ENCODE measurements at regions not wholly inside any gene's neighbourhood (a gene's known extent, or its start where the extent isn't known, plus 50 kb on each side); places are given as distances from the start of the nearest gene placed in this dataset.

DNA sequence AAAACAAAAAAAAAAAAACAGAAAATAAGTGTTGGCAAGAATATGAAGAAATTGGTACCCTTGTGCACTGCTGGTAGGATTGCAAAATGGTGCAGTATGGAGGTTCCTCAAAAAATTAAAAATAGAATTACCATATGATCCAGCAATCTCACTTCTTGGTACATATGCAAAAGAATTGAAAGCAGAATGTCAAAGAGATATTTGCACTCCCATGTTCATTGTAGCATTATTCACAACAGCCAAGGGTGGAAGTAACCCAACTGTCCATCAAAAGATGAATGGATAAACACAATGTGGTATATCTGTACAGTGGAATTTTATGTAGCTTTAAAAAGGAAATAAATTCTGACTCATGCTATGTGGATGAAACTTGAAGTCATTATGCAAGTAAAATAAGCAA lies 72.8 kb upstream of the POU3F3 start:
- Histone ChIP-seq H3K14ac (ENCODE audit: insufficient read depth, low read length) (no peak overlapping the region), H2BK120ac (ENCODE audit: low read depth, low read length, poor library complexity, severe bottlenecking) (no peak overlapping the region), H4K8ac (replicated peaks; ENCODE audit: insufficient read length, low read depth, low read length) (no peak overlapping the region), H3K23me2 (ENCODE audit: insufficient read length, low read depth, low read length, poor library complexity, severe bottlenecking) (no peaks in the 10 kb centered on the region), H4K91ac (ENCODE audit: insufficient read length, low read depth, low read length) (no peak overlapping the region), H3K9me3 (ENCODE audit: control insufficient read depth, low read depth, low read length) (no peaks in the 10 kb centered on the region), H4K20me1 (ENCODE audit: control insufficient read depth, insufficient read depth, insufficient read length) (no peaks in the 10 kb centered on the region), H3K4ac (ENCODE audit: low read depth, low read length) (no peak overlapping the region), H3K18ac (ENCODE audit: insufficient read length, low read depth, low read length) (no peak overlapping the region), H3K79me1 (ENCODE audit: insufficient read depth, low read depth, low read length, poor library complexity, severe bottlenecking) (no peaks in the 10 kb centered on the region), H3K27ac (ENCODE audit: insufficient read length, low read depth, low read length) (no peak overlapping the region), H3K9ac (ENCODE audit: extremely low read depth, insufficient read length, low read length) (no peak overlapping the region), H3T11ph (ENCODE audit: low read length) (no peak overlapping the region), H2BK12ac (ENCODE audit: insufficient read length, low read depth, low read length) (no peak overlapping the region), H3K23ac (ENCODE audit: insufficient read length, low read depth, low read length) (no peak overlapping the region), H2BK20ac (ENCODE audit: low read depth, low read length, poor library complexity, severe bottlenecking) (no peak overlapping the region), H2AK5ac (ENCODE audit: insufficient read length, low read length) (no peak overlapping the region), H2BK5ac (ENCODE audit: insufficient read length, low read length) (no peak overlapping the region), H3K79me2 (ENCODE audit: insufficient read depth, low read length) (no peaks in the 10 kb centered on the region), H3K56ac (ENCODE audit: insufficient read length, low read depth, low read length) (no peak overlapping the region), H4K5ac (ENCODE audit: insufficient read length, low read depth, low read length) (no peak overlapping the region), H3K4me1 (ENCODE audit: insufficient read depth, low read length) (no peaks in the 10 kb centered on the region), H2AFZ (ENCODE audit: low read length) (no peak overlapping the region), H2BK15ac (ENCODE audit: low read depth, low read length) (no peak overlapping the region), H3K4me2 (ENCODE audit: insufficient read depth, insufficient read length, low read length) (no peak overlapping the region), H3K27me3 (ENCODE audit: insufficient read depth, low read length) (peaks cover 2% of the 10 kb centered on the region; the same call in 1 of the 2 replicates)
- no peaks in the 10 kb centered on the region for H3K36me3 Mint-ChIP-seq (ENCODE audit: insufficient read depth in 1 of 3, low read depth in 3 of 3)
- no peak for DNase-seq
- no peaks in the 10 kb centered on the region for H3K4me1 Mint-ChIP-seq
- no peak overlapping the region for H3K4me3 Mint-ChIP-seq
- TF ChIP-seq, protein P1, sequence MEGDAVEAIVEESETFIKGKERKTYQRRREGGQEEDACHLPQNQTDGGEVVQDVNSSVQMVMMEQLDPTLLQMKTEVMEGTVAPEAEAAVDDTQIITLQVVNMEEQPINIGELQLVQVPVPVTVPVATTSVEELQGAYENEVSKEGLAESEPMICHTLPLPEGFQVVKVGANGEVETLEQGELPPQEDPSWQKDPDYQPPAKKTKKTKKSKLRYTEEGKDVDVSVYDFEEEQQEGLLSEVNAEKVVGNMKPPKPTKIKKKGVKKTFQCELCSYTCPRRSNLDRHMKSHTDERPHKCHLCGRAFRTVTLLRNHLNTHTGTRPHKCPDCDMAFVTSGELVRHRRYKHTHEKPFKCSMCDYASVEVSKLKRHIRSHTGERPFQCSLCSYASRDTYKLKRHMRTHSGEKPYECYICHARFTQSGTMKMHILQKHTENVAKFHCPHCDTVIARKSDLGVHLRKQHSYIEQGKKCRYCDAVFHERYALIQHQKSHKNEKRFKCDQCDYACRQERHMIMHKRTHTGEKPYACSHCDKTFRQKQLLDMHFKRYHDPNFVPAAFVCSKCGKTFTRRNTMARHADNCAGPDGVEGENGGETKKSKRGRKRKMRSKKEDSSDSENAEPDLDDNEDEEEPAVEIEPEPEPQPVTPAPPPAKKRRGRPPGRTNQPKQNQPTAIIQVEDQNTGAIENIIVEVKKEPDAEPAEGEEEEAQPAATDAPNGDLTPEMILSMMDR (conservative IDR thresholded peaks at IDR 0.05) = no peak
- no peaks in the 10 kb centered on the region; the same call in 1 of the 2 replicates for H3K27me3 Mint-ChIP-seq (ENCODE audit: low read depth)
- H3K27ac Mint-ChIP-seq = no peak overlapping the region
- H3K9me3 Mint-ChIP-seq = no peaks in the 10 kb centered on the region

Measured in H9 (cell line).